AML-193 (cell line): ENCODE measurements at regions not wholly inside any gene's neighbourhood (a gene's known extent, or its start where the extent isn't known, plus 50 kb on each side); places are given as distances from the start of the nearest gene placed in this dataset.

ENCODE experiments used
- DNase-seq, 2 experiments: peaks; one replicate each; lab custom pipeline; 2025; lab: John Stamatoyannopoulos, UW

DNA sequence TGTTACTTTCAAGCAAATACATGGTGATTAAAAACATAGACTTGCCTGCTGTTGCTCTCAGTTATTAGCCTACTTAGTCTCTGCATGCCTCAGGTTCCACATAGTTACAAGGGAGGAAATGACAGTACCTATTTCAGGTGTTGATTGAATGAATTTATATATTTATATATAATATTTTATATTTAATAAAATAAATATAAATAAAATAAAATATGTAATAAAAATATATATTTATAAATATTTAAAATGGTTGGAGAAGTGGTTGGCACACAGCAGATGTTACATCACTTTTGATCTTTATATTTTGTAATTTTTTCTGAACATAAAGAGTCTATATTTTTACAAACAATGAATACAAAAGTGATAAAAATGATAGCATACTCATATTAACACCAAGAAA, 716.0 kb upstream of the EYS start:
- no peak for DNase-seq

- no peak for DNase-seq
These were observed 714.5 kb upstream of the EYS start for GRCh38 chr6:66421570-66421969.

DNA sequence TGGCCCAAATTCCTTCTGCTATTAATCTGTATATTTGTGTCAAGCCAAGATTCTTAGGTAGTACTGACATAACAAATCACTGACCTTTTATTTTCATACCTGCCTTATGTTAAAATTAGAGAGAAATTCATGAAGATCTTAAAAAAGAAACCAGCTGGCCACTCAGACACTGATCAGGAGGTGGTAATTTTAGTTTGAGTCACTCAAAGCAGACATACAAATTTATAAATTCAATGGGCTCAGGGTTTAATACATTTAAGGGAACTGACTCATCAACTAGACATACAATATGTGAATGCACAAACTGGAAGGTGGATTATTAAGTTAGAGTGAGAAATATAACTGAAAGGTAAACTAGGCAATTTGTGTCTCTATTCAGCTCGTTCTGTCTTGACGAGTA, 711.9 kb upstream of the EYS start:
- DNase-seq: no peak

DNA sequence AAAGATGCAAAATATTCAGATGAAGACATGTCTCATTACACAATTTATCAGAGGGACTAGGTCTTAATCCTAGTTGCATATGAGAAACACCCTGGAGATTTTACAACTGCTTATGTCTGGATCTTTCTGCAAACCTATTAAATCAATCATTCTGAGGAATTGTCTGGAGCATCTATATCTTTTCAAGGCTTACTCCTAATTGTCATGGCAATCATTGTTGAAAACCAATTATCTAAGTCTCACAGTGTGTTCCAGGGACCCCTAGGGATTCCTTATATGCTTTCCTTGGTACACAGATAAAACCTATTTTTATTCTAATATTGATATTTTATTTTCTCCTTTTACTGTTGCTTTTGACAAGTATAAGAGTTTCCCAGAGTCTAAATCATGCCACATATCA, 696.9 kb upstream of the EYS start:
- DNase-seq: no peak

DNA sequence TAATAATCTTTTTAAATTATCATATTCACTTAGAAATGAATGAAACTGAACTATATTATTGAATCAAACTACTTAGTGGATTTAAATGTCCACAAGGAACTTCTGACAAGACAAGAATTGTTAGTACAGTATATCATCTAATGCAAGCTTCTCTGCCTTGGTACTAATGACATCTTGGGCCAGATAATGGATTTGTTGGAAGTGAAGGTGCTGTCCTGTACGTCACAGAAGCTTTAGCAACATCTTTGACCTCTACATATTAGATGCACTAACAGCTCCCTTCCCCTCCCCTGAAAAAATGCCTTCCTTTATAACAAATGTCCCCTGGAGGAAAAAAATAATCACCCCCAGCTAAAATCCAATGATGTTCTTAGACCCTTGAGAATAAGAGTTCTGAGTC, 695.8 kb upstream of the EYS start:
- DNase-seq: no peak

GRCh38 chr6:66396549-66396948, 689.5 kb upstream of the EYS start:
- DNase-seq: no peak

GRCh38 chr6:66396145-66396544, 689.1 kb upstream of the EYS start:
- no peak for DNase-seq

DNA sequence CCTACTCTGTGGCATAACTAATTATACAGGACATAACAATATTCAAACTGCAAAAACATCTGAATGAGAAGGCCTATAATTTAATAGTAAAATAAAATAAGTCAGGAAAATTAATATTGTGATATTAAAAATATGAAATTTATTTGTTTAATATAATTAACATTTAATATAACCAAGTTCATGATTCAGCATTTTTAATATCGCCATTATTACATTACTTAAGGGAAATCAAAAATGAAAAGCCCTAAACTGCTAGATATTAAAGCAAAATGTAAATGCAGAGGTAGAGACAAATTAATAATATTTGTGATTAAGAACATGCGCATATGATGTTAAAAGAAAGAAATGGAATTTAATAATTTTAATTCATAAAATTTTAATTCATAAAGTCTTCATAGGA, 683.4 kb upstream of the EYS start:
- DNase-seq: no peak

GRCh38 chr6:66376001-66376400, 669.0 kb upstream of the EYS start:
- DNase-seq: no peak

- DNase-seq: no peak
These were observed 662.4 kb upstream of the EYS start for GRCh38 chr6:66369407-66369806.

DNA sequence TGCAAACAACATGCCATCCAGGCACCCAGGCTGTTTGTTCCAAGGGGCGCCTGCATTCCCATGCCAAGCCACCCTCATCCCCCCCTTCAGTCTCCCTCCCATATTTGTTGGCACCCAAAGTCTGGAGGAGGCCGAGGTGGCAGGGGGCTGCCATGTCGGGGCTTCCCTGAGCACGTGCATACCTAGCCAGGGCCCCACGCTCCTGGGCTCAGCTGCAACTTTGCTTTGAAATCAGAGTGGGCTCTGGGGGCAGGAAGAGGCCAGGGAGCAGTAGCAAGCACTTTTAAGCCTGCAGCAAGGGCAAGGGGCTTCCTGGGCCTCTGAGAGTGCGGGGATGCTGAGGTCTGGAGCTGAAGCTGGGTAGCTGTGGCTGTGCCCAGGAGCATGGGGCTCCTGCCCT, 655.9 kb upstream of the EYS start:
- DNase-seq: no peak

DNA sequence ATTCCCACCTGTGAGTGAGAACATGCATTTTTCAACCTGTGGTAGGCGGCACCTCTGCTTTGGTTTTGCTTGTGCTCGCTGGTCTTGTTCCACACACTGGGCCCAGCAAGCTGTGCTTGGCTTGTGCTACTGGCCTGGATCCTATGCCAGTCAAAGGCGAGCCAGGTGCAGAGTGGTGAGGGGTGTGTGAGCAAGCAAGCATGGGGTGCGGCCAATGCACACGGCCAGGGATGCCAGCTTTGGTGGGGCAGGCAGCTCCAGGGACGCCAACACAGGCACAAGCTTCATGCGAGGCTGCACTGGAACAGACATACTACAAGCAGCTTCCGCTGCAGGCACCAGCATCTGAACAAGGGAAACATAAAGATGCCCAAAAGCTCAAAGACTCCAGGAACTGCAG, 654.9 kb upstream of the EYS start:
- no peak for DNase-seq

DNA sequence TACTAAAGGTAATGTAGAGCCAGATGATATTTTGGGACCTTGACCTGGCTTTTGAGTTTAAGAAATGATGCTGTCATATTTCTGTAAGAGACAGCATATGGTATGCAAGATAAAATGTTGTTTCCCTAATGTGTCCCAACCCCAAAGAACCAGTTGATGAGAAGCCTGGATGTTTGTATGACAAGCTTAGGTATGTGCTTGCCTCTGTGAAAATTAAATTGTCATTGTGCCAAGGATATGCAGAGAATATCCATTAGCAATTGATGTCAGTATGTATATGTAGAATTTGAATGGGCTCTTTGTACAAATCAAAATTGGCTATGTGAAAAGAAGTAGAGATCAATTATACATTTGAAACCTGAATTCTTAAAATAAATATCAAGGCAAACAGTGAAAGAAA, 650.8 kb upstream of the EYS start:
- DNase-seq: no peak

GRCh38 chr6:66355471-66355870, 648.4 kb upstream of the EYS start:
- no peak for DNase-seq

GRCh38 chr6:66344796-66345195, 637.8 kb upstream of the EYS start:
- DNase-seq: no peak

- DNase-seq: no peak
These were observed 633.7 kb upstream of the EYS start for GRCh38 chr6:66340736-66341135.

- no peak for DNase-seq
These were observed 629.1 kb upstream of the EYS start for GRCh38 chr6:66336176-66336575.

DNA sequence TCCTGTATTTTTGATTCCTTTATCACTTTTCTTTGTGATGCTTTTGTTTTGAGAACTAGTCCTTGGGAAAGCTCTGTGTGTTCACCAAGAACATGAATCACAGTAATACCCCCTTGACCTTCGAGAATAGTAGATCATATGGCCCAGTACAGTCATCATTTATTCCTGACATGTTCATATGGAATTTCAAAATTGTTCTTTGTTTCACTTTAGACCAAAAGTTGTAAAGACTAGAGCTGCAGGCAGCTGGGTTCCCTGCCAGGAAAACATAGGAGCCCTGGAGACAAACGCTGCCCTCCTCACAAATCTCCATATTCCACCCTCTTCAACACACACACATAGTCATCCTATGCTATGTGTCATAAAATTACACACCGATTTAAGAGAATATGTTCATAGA, 621.2 kb upstream of the EYS start:
- no peak for DNase-seq

DNA sequence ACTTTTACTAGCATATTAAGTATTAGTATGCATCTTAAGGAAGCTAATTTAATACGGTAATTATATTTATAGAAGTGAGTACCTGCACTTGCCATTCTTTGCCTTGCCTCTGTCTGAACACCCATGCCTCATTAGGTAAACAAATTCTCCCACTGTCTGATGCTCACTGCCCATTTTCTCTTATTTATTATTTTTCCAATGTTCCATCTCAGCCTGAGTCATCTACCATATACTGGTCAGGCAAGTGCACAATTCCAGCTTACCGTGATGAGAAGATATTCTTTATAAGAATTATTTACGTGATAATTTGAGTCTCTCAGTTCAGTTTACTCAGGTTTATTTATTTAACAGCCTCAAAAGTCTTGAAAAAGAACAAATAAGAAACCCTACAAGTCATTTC, 619.2 kb upstream of the EYS start:
- DNase-seq: no peak

DNA sequence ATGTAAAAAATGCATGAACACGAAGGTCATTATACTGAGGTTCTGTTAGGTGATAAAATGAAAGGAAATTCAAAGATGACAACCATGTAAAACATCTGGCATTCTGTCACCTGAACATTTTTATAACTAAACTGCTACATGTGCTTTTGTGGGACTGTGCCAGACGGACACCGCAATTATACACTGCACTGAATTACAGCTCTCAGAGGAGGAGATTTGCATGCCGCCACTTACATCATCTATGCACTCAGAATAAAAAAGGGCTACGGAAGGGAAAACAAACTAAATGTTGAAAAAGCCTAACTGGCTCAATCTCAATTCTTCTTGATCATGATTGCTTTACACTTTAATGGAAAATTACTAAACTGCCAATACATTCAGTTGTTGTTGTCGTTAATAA, 614.0 kb upstream of the EYS start:
- DNase-seq: no peak

- DNase-seq: no peak
These were observed 600.5 kb upstream of the EYS start for GRCh38 chr6:66307490-66307889.

DNA sequence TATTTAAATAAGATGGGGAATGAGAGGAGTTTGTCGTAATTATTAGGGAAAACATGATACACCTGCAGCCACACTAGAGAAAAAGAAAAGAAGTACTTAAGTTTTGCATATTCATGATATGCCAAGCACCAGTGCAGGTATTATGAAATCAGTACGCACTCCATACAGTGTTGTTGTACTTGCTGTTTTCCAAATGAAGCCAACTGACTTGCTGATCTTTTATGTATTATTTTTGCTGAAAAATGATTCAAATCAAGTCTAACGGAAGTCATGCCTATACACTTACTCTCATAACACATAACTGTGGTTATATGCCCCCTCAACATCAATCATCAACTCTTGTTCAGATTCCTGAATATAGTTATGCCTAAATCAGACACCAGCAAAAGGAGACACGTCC, 584.9 kb upstream of the EYS start:
- DNase-seq: no peak

GRCh38 chr6:66289889-66290288, 582.9 kb upstream of the EYS start:
- DNase-seq: no peak

DNA sequence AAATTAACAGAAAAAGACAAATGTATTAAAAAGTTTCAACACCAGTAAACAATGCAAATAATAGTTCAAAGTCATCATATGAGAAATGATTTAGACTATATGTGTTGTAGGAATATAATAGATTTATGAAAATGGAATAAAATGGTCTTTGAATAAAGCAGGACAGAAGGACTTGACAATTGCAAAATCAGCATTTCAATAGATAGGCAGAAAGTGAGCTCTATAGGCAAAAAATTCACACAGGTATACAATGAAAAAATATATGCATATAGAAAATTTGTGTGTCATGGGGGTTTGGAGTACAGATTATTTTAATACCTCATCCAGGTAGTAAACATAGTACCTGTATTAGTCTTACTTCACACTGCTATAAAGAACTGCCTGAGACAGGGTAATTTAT, 571.1 kb upstream of the EYS start:
- no peak for DNase-seq

DNA sequence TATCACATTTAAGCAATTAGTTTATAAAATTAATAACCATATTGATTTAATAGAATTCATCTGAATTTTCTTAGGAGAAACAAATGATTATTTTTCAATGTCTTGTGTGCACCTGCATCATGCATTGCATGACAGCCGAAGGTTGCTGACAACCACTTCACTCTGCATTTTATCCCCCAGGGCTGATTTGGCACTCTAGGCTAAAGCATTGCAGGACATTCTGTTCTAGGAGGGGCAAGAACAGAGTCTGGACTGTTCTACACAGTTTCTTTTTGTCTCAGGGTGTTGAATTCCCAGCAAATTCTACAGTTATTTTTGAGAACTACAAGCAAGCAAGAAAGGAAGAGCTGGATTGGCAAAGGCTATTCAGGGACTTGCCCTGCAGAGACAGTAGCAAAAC, 570.4 kb upstream of the EYS start:
- no peak for DNase-seq
